Activated CD8-positive, alpha-beta T cell treated with anti-CD3 and anti-CD28 coated beads, Interleukin-2, amount 10 ng/mL, durations not matched to agents 7 days and 5 days (primary cell): ENCODE measurements at regions not wholly inside any gene's neighbourhood (a gene's known extent, or its start where the extent isn't known, plus 50 kb on each side); places are given as distances from the start of the nearest gene placed in this dataset.

ENCODE experiments used
- ATAC-seq: fragments of 150-1000 bp; cut with Tn5 transposase; one replicate; pipeline ENCODE4 v1.10.0; 2021; ENCODE audit warnings: moderate library complexity
- CTCF ChIA-PET: fragments of 350-600 bp; sonication (Branson Sonifier 250); formaldehyde crosslinking; loops from one replicate; lab custom pipeline; 2021; ENCODE audit warnings: antibody characterized with exemption; lab: Charles Lee
- POLR2A ChIA-PET: fragments of 350-600 bp; sonication (Branson Sonifier 250); formaldehyde crosslinking; loops from one replicate; lab custom pipeline; 2021; ENCODE audit warnings: antibody characterized with exemption; lab: Charles Lee
- DNase-seq: peaks from one replicate; pipeline ENCODE4 v3.0.0-alpha.2; 2020
- H3K27ac Mint-ChIP-seq: one replicate; pipeline ENCODE4 v1.8.0; 2021; ENCODE audit warnings: mild to moderate bottlenecking, mixed read lengths
- H3K27me3 Mint-ChIP-seq: one replicate; pipeline ENCODE4 v1.8.0; 2021; ENCODE audit warnings: low read depth, mixed read lengths
- H3K36me3 Mint-ChIP-seq: one replicate; pipeline ENCODE4 v1.8.0; 2021; ENCODE audit warnings: low read depth, mixed read lengths
- H3K4me1 Mint-ChIP-seq: one replicate; pipeline ENCODE4 v1.8.0; 2021; ENCODE audit warnings: low read depth, mixed read lengths
- H3K4me3 Mint-ChIP-seq: one replicate; pipeline ENCODE4 v1.8.0; 2021; ENCODE audit warnings: mild to moderate bottlenecking, mixed read lengths
- H3K9me3 Mint-ChIP-seq: one replicate; pipeline ENCODE4 v1.8.0; 2022; ENCODE audit warnings: mixed read lengths; ENCODE audit not compliant: insufficient read depth

GRCh38 chr11:134008634-134009071 lies 51.9 kb upstream of the IGSF9B start:
- Mint-ChIP-seq H3K27me3 (peaks cover 25% of the 10 kb centered on the region), H3K9me3 (no peaks in the 10 kb centered on the region), H3K27ac (no peak overlapping the region), H3K4me1 (no peaks in the 10 kb centered on the region), H3K36me3 (no peaks in the 10 kb centered on the region), H3K4me3 (no peak overlapping the region)
- DNase-seq (no peak), ATAC-seq (no peak)
- CTCF ChIA-PET = no interaction called here
- POLR2A ChIA-PET = interaction anchor here (0.9 kb wide), 1 partner anchor 12 kb away, joined by 3 read pairs; no protein-coding TSS in a partner anchor

DNA sequence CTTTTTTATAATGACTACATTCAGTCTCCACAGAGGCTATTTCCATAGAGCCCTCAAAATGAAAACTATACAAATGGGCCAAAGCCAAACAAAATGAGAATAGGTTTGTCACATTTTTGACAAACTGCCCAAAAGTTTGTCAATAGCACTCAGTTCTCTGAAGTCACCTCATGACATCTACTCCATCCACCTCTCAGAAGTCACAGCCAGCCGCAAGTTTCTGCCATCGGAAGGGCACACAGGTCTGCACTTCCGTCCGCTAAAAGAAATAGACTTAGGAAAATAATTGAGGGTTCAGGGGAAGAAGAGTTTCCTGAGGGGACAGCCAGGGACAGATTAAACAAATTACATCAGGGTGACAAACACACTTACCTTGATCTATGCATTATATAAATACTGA lies 55.4 kb upstream of the JAM3 start:
- ATAC-seq = no peak
- no peak overlapping the region for H3K4me3 Mint-ChIP-seq
- peaks cover 54% of the 10 kb centered on the region for H3K27me3 Mint-ChIP-seq
- DNase-seq = no peak
- H3K9me3 Mint-ChIP-seq = no peaks in the 10 kb centered on the region
- no peaks in the 10 kb centered on the region for H3K4me1 Mint-ChIP-seq
- no peaks in the 10 kb centered on the region for H3K36me3 Mint-ChIP-seq
- CTCF ChIA-PET = no interaction called here
- POLR2A ChIA-PET = no interaction called here
- no peak overlapping the region for H3K27ac Mint-ChIP-seq

DNA sequence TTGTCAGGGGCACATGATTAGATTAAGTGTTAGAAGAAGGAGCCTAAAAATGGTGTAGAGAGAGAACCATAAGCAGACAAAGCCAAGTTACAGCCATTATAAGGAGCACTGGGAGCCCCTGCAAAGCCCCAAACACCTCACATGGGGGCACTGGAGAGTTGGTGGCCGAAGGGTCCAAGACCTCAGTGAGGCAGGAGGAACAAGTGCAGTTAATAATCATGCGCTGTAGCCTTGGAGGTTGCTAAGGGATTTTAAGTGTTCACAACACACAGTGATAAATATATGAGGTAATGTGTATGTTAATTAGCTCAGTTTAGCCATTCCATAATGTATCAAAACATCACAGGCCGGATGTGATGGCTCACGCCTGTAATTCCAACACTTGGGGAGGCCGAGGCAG lies 54.4 kb upstream of the JAM3 start:
- Mint-ChIP-seq H3K9me3 (no peaks in the 10 kb centered on the region), H3K4me3 (no peak overlapping the region), H3K27me3 (peaks cover 53% of the 10 kb centered on the region), H3K4me1 (no peaks in the 10 kb centered on the region), H3K36me3 (no peaks in the 10 kb centered on the region), H3K27ac (no peak overlapping the region)
- DNase-seq (peak; percentile 38), ATAC-seq (no peak)
- POLR2A ChIA-PET = no interaction called here
- CTCF ChIA-PET = interaction anchor here (0.9 to 1.4 kb wide), 4 partner anchors 20 to 87 kb away, joined by 3 to 4 read pairs (median 4); no protein-coding TSS in a partner anchor

DNA sequence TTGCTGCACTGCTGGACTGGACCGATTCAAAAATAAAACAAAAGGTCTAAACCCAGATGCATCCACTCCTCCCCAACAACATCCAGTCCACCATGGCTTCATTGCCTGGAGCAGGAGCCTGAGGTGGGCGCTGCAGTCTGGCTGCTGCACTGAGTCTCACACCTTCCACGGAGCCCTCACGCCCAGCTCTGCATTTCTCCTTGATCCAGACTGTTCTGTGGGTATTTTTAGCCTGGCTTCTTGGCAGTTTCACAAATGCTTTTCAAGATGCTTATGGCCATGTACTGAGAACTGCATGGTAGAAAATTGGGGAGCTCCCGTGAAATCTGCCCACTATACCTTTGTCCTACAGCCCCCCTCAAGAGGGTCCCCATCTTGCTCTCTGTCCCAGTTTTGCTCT lies 53.3 kb upstream of the JAM3 start:
- Mint-ChIP-seq H3K36me3 (no peaks in the 10 kb centered on the region), H3K27ac (no peak overlapping the region), H3K9me3 (no peaks in the 10 kb centered on the region), H3K4me1 (peaks cover under 1% of the 10 kb centered on the region), H3K4me3 (no peak overlapping the region), H3K27me3 (peaks cover 48% of the 10 kb centered on the region)
- DNase-seq (no peak), ATAC-seq (no peak)
- ChIA-PET POLR2A (no interaction called here), CTCF (no interaction called here)

DNA sequence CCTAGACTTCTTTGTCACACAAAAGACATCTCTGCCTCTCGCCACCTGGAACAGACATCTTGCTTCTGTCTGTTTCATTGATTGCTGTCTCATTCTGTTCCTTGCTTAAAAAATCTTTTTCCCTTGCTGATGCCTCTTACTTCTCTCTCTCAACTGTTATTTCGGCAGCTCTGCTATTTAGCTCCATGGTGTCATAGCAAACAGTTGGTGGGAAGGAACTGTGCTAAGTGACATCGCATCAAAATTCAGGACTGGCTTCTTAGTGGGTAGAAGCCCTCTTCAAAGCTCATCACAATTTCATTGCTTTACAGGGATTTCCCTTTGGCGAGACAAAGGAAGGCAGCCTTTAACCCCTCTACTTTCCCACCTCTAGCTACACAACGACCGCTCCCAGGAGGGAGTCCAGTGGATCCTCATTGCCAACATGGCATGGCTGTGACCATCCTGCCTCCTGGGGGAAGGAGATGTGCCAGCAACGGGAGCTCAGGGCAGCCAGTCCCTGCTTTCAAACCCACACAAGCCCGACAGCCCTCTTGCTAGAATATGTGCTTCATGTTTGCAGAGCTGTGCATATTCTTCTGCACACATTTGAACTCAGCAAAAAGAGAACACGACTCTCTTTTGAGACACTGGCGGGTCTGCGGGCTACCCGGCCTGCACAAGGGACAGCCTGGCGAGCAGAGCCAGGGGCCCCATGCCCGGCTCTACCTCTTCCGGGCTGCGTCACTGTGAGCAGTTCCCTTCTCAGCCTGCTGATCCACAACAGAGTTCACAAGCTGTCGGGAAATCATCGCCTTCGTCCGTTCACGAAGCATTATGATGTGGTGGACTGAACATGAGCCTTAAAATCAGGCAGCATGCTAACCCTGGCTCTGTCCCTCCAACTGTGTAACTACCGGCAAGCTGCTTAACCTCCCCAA lies 51.1 kb upstream of the JAM3 start:
- CTCF ChIA-PET = interaction anchor here (0.9 to 1.1 kb wide), 2 partner anchors 10 to 20 kb away, joined by 3 to 4 read pairs; no protein-coding TSS in a partner anchor

More for the DNA sequence above, 51.1 kb upstream of the JAM3 start:
- Mint-ChIP-seq H3K27ac (no peak overlapping the region), H3K36me3 (no peaks in the 10 kb centered on the region), H3K4me3 (no peak overlapping the region), H3K4me1 (peaks cover 6% of the 10 kb centered on the region), H3K9me3 (no peaks in the 10 kb centered on the region), H3K27me3 (peaks cover 37% of the 10 kb centered on the region)
- DNase-seq = no peak
- POLR2A ChIA-PET = no interaction called here
- ATAC-seq = no peak
